ENCODE measurements at regions not wholly inside any gene's neighbourhood (a gene's known extent, or its start where the extent isn't known, plus 50 kb on each side); places are given as distances from the start of the nearest gene placed in this dataset.
"Not testable (repeated sequence)": the region's sequence is repeated elsewhere in the genome, so short reads cannot be mapped to it uniquely, and the experiment has no call there.

DNA sequence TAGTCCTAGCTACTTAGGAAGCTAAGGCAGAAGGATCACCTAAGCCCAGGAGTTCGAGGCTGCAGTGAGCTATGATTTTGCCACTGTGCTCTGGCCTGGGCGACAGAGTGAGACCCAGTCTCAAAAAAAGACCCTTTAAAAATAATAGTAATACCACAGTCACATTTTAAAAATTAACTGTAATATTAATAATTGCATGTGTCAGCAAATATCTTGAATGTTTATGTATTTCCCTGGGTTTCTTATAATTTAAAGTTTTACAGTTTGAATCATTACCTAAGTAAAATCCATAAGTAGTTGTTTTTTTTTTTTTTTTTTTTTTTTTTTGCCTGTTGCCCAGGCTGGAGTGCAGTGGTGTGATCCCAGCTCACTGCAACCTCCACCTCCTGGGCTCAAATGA is 69.2 kb downstream of the LYZL2 start:
- intact Hi-C loops (cut with DNase I, micrococcal nuclease): no loop called here

GRCh38 chr10:30559180-30559579 is 70.4 kb downstream of the LYZL2 start:
- ATAC-seq (peak; percentile 95), DNase-seq (peak; percentile 84 to 90)
- intact Hi-C loops (cut with DNase I, micrococcal nuclease): no loop called here

More for the DNA sequence above, 69.2 kb downstream of the LYZL2 start:
- ATAC-seq (no peak), DNase-seq (no peak)

DNA sequence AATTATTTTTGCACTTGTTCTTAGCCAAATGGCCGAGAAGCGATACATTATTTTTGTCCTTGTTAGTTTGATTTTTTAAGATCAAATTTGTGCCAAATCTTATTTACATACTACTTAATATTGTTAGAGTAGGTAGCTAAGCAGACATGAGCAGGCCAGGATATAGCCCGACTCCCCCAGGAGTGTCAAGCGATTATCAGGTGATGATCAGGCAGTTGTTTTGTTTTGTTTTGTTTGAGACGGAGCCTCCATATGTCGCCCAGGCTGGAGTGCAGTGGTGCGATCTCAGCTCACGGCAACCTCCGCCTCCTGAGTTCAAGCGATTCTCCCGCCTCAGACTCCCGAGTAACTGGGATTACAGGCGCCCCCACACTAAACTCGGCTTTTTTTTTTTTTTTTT is 71.1 kb downstream of the LYZL2 start:
- intact Hi-C loops (cut with DNase I, micrococcal nuclease): no loop called here
- no peak for ATAC-seq

DNA sequence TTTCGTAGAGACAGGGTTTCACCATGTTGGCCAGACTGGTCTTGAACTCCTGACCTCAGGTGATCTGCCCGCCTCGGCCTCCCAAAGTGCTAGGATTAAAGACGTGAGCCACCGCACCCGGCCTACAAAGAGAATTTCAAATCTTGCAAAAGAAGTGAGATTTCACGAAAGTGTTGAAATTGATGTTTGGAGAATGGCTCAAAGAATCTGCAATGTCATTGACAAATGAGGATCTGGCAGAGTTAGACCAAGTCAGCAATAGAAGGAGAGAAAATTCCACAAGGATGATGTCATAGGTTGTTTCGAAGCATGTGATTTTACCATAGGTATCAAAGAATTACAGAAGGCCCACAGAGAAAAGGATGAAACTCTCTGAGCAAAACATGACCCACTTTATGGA is 71.7 kb downstream of the LYZL2 start:
- DNase-seq (no peak), ATAC-seq (no peak)
- intact Hi-C loops (cut with DNase I, micrococcal nuclease): no loop called here

More for the DNA sequence above, 71.1 kb downstream of the LYZL2 start:
- no peak for DNase-seq

DNA sequence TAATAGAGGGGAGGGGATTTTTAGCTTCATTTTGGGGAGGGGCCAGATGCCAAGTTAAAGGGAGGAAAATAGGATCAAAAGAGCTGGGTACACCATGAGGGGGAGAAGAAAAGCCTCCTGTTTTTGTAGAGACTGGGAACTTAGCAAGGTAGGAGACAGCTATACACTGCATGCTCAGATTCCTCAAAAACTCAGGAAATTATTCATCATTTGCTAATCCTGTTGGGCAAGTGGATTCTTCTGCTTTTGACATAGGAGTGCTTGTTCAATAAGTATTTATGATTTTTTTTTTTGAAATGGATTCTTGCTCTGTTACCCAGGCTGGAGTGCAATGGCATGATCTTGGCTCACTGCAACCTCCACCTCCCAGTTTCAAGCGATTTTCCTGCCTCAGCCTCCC is 73.4 kb downstream of the LYZL2 start:
- intact Hi-C loops (cut with DNase I, micrococcal nuclease): no loop called here
- ATAC-seq: no peak
- no peak for DNase-seq

DNA sequence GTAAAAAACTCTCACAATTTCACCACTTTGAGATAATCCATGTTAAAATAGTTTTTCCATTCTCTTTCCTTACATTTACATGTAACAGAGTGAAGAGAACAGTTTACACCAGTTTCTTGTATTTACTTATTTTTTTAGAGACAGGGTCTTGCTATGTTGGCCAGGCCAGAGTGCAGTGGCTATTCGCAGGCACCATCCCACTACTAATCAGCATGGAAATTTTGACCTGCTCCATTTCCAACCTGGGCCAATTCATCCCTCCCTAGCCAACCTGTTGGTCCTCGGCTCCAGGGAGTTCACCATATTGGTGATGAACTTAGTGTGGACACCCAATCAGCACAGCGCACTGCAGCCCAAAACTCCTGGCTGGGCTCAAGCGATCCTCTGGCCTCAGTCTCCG is 74.1 kb downstream of the LYZL2 start:
- no peak for DNase-seq
- intact Hi-C loops (cut with DNase I, micrococcal nuclease): no loop called here
- no peak for ATAC-seq

GRCh38 chr10:30554440-30554825 is 75.1 kb downstream of the LYZL2 start:
- no peak for DNase-seq
- intact Hi-C loops (cut with DNase I, micrococcal nuclease): no loop called here
- peak; percentile 34 for ATAC-seq

DNA sequence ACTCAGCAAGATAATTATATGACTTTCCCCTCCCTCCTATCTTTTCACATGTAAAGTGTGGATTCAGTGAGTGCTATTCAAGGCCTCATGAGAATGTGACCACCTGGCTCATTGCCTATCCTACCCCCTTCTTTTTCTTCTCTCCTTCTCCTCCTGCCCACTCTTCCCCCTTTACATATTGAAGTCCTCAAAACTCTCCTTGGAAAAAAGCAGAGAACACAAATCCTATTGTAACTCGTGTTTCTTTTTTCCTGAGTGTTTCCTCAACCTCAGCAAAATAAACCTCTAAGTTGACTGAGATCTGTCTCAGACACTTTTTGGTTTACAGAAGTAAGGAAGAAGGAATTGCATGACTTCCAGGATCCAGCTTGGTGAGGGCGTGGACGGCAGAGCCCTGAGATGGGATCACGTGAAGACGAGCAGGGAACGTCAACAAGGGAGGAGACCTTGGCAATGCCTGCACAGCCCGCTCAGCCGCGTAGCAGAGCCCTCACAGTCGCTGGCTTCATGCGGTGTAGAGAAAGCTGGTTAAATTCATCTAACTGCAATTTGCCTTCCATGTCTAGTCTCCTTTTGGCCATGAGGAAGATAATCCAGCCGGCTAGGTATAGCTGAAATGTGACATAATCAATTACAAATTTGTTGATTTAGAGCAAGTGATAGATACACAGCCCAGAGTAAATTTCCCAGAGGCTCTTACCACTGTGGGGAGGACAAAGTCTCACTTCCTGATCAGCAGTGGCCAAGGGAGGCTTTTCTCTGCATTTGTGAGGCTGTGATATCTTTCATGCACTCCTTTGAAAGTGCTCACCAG is 75.7 kb downstream of the LYZL2 start:
- peak; percentile 82 to 89 for DNase-seq
- intact Hi-C loops (cut with DNase I, micrococcal nuclease): no loop called here
- ATAC-seq: peak; percentile 97

DNA sequence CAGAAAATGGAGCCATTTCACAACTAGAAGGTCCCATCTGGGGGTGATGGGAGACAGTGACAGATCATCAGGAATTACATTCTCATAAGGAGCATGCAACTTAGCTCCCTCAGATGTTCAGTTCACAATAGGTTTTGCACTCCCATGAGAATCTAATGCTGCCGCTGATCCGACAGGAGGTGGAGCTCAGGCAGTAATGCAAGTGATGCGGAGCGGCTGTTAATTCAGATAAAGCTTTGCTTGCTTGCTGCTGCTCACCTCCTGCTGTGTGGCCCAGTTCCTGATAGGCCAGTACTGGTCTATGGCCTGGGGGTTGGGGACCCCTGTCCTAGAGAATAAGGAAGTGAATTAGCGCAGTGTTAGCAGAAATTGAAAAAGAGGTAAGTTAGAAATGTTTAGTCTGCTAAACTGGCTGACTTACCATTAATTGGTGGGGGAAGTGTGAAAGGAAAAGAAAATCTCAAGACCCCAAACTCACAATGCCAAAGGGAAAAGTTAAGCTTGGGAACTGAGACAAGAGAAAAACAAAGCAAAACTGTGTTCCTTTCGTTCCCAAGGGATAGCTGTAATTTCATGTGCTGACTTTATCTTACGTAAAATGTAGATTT is 76.4 kb downstream of the LYZL2 start:
- DNase-seq (no peak), ATAC-seq (no peak)
- intact Hi-C loops (cut with DNase I, micrococcal nuclease): no loop called here

DNA sequence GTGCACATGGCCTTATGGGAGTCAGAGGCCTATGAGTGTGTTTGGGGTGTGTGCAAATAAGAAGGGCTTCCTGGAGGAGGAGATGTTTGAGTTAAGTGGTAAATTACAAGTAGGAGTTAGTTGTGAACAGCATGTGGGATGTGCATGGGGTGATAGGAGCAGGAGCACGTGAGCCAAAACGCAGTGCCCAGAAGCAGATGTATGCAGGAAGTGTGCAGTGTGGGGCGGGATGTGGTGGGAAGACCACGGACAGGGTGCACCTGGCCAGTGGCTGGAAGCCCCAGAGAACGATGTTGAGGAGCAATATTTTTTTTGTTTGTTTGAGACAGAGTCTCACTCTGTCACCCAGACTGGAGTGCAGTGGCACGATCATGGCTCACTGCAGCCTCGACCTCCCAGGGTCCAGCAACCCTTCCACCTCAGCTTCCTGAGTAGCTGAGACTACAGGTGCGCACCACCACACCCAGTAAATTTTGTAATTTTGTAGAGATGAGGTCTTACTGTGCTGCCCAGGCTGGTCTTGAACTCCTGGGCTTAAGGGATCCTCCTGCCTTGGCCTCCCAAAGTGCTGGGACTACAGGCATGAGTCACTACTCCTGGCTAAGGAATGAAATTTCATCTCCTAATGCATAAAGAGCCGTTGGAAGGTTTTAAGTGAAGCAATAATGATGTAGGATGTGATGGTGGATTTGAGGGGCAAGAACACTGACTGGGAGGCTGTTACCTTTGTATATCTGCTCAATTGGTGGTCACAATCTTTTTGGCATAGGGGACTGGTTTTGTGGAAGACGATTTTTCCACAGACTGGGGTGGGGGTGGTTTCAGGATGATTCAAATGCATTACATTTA is 78.4 kb downstream of the LYZL2 start:
- intact Hi-C loops (cut with DNase I, micrococcal nuclease): no loop called here
- no peak for ATAC-seq

DNA sequence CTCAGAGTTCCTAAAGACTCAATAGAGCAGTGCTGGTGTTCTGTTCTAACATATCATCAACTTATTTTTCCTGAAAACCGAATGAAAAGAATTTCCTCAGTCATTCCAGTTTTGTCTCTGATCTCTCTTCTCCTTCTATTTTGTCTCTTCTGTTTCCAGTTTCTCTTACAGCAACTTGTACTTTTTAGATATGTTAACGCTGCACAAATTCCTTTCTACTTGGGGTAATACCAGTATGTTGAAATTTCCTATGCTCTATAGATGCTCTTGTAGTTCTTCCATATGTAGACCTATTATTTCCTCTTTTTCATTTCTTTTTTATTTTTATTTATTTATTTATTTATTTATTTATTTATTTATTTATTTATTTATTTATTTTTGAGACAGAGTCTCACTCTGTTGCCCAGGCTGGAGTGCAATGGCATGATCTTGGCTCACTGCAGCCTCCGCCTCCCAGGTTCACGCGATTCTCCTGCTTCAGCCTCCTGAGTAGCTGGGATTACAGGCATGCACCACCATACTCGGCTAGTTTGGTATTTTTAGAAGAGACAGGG is 80.3 kb downstream of the LYZL2 start:
- intact Hi-C loops (cut with DNase I, micrococcal nuclease); ATAC-seq; DNase-seq: not testable (repeated sequence)

More for the DNA sequence above, 78.4 kb downstream of the LYZL2 start:
- DNase-seq: no peak

DNA sequence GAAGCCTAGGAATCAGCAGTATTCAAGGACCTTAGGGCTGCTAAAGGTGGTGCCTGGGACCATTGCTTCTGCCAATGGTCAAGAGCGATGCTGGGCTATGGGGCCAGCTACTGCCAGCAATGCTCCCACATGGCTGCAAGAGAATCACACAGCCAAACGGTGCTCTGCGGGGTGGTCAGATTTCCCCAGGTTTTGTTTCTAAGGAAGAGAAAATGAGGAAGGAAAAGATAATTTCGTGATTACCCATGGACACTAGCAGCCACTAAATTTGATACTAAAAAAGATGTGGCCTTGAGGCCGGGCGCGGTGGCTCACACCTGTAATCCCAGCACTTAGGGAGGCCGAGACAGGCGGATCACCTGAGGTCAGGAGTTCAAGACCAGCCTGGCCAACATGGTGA is 83.0 kb downstream of the LYZL2 start:
- intact Hi-C loops (cut with DNase I, micrococcal nuclease): no loop called here
- no peak for ATAC-seq

DNA sequence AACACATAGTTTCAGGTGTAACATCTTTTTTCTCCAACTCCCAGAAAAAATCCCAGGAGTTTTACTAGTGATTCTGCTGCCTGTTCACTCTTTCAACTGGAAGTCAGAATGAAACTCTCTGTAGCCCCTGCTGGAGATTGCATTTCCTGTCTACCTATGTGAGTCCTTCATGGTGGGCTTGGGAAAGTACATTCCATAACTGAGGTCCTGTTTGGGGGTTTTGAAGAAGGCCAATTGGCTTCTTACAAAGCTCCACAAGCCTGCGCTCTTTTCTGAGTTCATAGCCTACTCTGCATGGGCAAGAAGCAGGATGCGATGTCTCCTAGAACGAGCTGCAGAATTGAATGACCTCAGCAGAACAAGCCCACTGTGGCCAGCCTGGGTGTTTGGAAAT is 86.7 kb downstream of the LYZL2 start:
- ATAC-seq (no peak), DNase-seq (no peak)
- intact Hi-C loops (cut with DNase I, micrococcal nuclease): no loop called here

More for the DNA sequence above, 83.0 kb downstream of the LYZL2 start:
- no peak for DNase-seq

GRCh38 chr10:30542001-30542894 is 87.3 kb downstream of the LYZL2 start:
- DNase-seq (no peak), ATAC-seq (no peak)
- intact Hi-C loops (cut with DNase I, micrococcal nuclease): no loop called here

DNA sequence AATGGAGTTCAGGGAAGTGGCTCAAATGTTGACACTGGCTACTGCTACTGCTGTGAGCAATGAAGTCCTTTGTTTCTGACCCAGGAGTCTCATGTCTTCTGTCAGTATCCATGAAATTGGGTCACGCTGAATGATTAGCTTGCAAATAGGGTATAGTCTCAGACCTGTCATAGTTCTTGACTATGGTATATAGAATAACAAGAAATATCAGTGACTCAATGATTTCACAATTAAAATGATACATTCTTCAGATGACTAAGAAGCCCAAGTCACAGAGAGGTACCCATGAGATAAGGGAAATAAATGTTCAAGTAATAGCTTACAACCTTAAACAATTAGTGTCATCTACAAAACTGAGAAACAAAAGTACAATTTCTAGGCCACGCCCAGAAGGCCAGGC is 89.3 kb downstream of the LYZL2 start:
- DNase-seq (no peak), ATAC-seq (no peak)
- intact Hi-C loops (cut with DNase I, micrococcal nuclease): no loop called here

- ATAC-seq (no peak), DNase-seq (no peak)
Observed at GRCh38 chr10:30538086-30538485, 91.5 kb downstream of the LYZL2 start.

GRCh38 chr10:30537586-30537985 is 92.0 kb downstream of the LYZL2 start:
- intact Hi-C loops (cut with DNase I, micrococcal nuclease): loop anchor here (5.0 to 10.0 kb wide), 2 partner anchors 123 to 140 kb away; no protein-coding TSS in a partner anchor
- ATAC-seq (no peak), DNase-seq (no peak)

More at GRCh38 chr10:30538086-30538485, 91.5 kb downstream of the LYZL2 start:
- intact Hi-C loops (cut with DNase I, micrococcal nuclease): loop anchor here (5.0 to 10.0 kb wide), 2 partner anchors 123 to 141 kb away; no protein-coding TSS in a partner anchor

DNA sequence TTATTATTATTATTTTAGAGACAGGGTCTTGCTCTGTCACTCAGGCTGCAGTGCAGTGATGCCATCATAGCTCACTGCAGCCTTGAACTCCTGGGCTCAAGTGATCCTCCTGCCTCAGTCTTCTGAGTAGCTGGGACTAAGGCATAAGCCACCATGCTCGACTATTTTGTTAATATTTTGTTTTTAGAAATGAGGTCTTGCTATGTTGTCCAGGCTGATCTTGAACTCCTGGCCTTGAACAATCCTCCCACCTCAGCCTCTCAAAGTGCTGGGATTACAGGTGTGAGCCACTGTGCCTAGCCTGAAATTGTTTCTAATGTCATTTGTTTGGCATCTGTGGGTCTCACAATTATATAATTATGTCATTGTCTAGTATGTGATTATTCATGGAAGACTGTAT is 92.4 kb downstream of the LYZL2 start:
- ATAC-seq, DNase-seq: not testable (repeated sequence)
- intact Hi-C loops (cut with DNase I, micrococcal nuclease): loop anchor here (5.0 to 10.0 kb wide), 2 partner anchors 122 to 140 kb away; no protein-coding TSS in a partner anchor

All from left colon (tissue), 2 donors.